ENCODE measurements at regions not wholly inside any gene's neighbourhood (a gene's known extent, or its start where the extent isn't known, plus 50 kb on each side); places are given as distances from the start of the nearest gene placed in this dataset.

DNA sequence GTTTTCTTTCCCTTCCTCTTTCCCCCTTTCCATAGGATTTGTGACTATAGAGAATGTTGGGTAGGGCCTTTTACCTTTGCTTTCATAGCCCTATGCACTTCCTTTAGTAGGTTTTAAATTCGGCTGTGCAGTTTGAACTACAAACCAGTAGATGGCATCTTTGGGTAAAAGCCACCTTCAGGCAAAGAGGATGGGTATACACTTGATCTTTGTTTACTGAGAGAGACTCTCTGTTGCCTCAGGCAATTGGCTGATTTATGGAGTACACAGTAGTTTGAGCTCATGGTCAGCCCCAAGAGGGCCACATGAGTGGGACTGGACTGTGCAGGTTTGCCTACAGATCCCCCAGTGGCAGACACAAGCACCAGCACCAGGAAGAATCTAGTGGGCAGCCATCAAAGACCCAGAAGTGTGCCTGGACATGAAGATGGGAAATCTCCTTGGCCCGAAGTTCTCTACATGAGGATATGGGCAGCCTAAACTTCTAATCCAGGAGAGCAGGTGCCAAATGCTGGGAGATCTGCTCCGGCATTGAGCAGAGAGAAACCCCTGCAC lies 1304.3 kb upstream of the DDX18 start:
- Mint-ChIP-seq H3K27me3 (ENCODE audit: insufficient read depth) (no peaks in the 10 kb centered on the region), H3K4me3 (no peak overlapping the region), H3K9me3 (no peaks in the 10 kb centered on the region), H3K4me1 (no peaks in the 10 kb centered on the region), H3K36me3 (ENCODE audit: low read depth) (no peaks in the 10 kb centered on the region), H3K27ac (no peak overlapping the region)
- H3K9ac ChIP-seq (ENCODE audit: extremely low read depth, low read length, poor library complexity, severe bottlenecking), result no peak overlapping the region
- no peaks in the 10 kb centered on the region for H3K4me1 ChIP-seq (ENCODE audit: control insufficient read depth, insufficient read depth, low read length)
- no peaks in the 10 kb centered on the region for H3K27me3 ChIP-seq (ENCODE audit: control insufficient read depth, insufficient read depth, low read length, poor library complexity, severe bottlenecking)
- no peak overlapping the region for H3K4me3 ChIP-seq (ENCODE audit: low read length)
- no peaks in the 10 kb centered on the region for H3K36me3 ChIP-seq (ENCODE audit: control insufficient read depth, insufficient read depth, low read length)
- TF ChIP-seq, protein P1, sequence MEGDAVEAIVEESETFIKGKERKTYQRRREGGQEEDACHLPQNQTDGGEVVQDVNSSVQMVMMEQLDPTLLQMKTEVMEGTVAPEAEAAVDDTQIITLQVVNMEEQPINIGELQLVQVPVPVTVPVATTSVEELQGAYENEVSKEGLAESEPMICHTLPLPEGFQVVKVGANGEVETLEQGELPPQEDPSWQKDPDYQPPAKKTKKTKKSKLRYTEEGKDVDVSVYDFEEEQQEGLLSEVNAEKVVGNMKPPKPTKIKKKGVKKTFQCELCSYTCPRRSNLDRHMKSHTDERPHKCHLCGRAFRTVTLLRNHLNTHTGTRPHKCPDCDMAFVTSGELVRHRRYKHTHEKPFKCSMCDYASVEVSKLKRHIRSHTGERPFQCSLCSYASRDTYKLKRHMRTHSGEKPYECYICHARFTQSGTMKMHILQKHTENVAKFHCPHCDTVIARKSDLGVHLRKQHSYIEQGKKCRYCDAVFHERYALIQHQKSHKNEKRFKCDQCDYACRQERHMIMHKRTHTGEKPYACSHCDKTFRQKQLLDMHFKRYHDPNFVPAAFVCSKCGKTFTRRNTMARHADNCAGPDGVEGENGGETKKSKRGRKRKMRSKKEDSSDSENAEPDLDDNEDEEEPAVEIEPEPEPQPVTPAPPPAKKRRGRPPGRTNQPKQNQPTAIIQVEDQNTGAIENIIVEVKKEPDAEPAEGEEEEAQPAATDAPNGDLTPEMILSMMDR (conservative IDR thresholded peaks at IDR 0.05), result peak; percentile 84
- H3K9me3 ChIP-seq (ENCODE audit: control insufficient read depth, low read length), result no peaks in the 10 kb centered on the region
- H3K27ac ChIP-seq (ENCODE audit: low read depth, low read length), result no peak overlapping the region
- WGBS, 2 experiments (ENCODE audit: insufficient coverage in 1 of 2, insufficient read length in 1 of 2), result 42 to 65% methylated on average over 2 to 3 of the region's 3 CpGs
- peak; percentile 49 for DNase-seq

DNA sequence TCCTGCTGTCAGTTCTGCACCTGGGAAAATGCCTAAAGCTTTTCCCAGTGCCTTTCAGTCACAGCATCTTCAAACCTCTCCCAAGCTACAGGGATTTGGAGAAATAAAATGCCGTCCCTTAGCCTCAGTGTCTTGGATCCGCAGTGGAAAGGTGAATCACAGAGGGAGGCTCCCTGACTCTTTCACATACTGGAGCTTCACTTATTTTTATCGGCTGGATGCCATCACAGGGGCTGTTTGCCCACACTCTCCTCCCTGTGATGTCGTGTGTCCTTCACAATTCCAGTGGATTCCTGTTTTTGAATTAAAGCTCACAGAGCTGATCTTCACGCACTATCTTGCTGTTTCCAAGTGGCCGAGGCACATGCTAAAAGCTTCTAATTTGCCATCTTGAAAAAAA lies 1303.1 kb upstream of the DDX18 start:
- Mint-ChIP-seq H3K27ac (no peak overlapping the region), H3K4me3 (no peak overlapping the region), H3K36me3 (ENCODE audit: low read depth) (no peaks in the 10 kb centered on the region), H3K4me1 (peaks cover 2% of the 10 kb centered on the region), H3K9me3 (no peaks in the 10 kb centered on the region), H3K27me3 (ENCODE audit: insufficient read depth) (no peaks in the 10 kb centered on the region)
- H3K9ac ChIP-seq (ENCODE audit: extremely low read depth, low read length, poor library complexity, severe bottlenecking), result no peak overlapping the region
- H3K9me3 ChIP-seq (ENCODE audit: control insufficient read depth, low read length), result no peaks in the 10 kb centered on the region
- 78 to 81% methylated on average over 6 of the region's 6 CpGs for WGBS, 2 experiments (ENCODE audit: insufficient coverage in 1 of 2, insufficient read length in 1 of 2)
- no peaks in the 10 kb centered on the region for H3K27me3 ChIP-seq (ENCODE audit: control insufficient read depth, insufficient read depth, low read length, poor library complexity, severe bottlenecking)
- H3K27ac ChIP-seq (ENCODE audit: low read depth, low read length), result no peak overlapping the region
- no peak for DNase-seq
- TF ChIP-seq, protein P1 (conservative IDR thresholded peaks at IDR 0.05), result no peak
- H3K4me1 ChIP-seq (ENCODE audit: control insufficient read depth, insufficient read depth, low read length), result no peaks in the 10 kb centered on the region
- H3K4me3 ChIP-seq (ENCODE audit: low read length), result no peak overlapping the region
- no peaks in the 10 kb centered on the region for H3K36me3 ChIP-seq (ENCODE audit: control insufficient read depth, insufficient read depth, low read length)

DNA sequence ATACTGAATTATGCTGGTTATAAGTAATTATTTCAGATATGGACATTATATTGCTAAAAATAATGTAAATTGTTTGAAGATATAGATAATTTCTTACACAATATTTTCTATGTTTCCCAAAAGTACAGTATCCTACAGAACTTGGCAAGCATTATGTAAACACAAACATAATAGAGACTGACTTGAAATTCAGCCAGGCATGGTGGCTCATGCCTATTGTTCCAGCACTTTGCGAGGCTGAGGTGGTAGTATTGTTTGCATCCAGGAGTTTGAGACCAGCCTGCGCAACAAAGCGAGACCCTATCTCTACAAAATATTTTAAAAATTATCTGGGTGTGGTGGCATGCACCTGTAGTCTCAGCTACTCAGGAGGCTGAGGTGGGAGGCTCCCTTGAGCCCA lies 1300.5 kb upstream of the DDX18 start:
- H3K27me3 Mint-ChIP-seq (ENCODE audit: insufficient read depth), result no peaks in the 10 kb centered on the region
- Histone ChIP-seq H3K9ac (ENCODE audit: extremely low read depth, low read length, poor library complexity, severe bottlenecking) (no peak overlapping the region), H3K9me3 (ENCODE audit: control insufficient read depth, low read length) (no peaks in the 10 kb centered on the region), H3K27ac (ENCODE audit: low read depth, low read length) (no peak overlapping the region), H3K36me3 (ENCODE audit: control insufficient read depth, insufficient read depth, low read length) (no peaks in the 10 kb centered on the region), H3K4me1 (ENCODE audit: control insufficient read depth, insufficient read depth, low read length) (peaks cover 5% of the 10 kb centered on the region), H3K4me3 (ENCODE audit: low read length) (no peak overlapping the region), H3K27me3 (ENCODE audit: control insufficient read depth, insufficient read depth, low read length, poor library complexity, severe bottlenecking) (no peaks in the 10 kb centered on the region)
- H3K27ac Mint-ChIP-seq, result no peak overlapping the region
- H3K36me3 Mint-ChIP-seq (ENCODE audit: low read depth), result no peaks in the 10 kb centered on the region
- DNase-seq, result no peak
- TF ChIP-seq, protein P1 (conservative IDR thresholded peaks at IDR 0.05), result no peak
- H3K9me3 Mint-ChIP-seq, result no peaks in the 10 kb centered on the region
- no peak overlapping the region for H3K4me3 Mint-ChIP-seq
- H3K4me1 Mint-ChIP-seq, result peaks cover 16% of the 10 kb centered on the region
- 96% methylated on average over 2 of the region's 3 CpGs; no CpG with 5 or more reads in 1 of the 2 experiments for WGBS, 2 experiments (ENCODE audit: insufficient coverage in 1 of 2, insufficient read length in 1 of 2)

All from endodermal cell (in vitro differentiated cells).